Stimulated activated CD8-positive, alpha-beta memory T cell treated with anti-CD3 and anti-CD28 coated beads, Interleukin-7, amount 100 ng/mL, for 4 hours (primary cell): ENCODE measurements at regions not wholly inside any gene's neighbourhood (a gene's known extent, or its start where the extent isn't known, plus 50 kb on each side); places are given as distances from the start of the nearest gene placed in this dataset.
"Not testable (repeated sequence)": the region's sequence is repeated elsewhere in the genome, so short reads cannot be mapped to it uniquely, and the experiment has no call there.

Source experiments
- DNase-seq, 2 donors: peaks; one replicate each; pipeline ENCODE4 v3.0.0-alpha.2; 2020; ENCODE audit warnings: low read depth in 2 of 2

- DNase-seq: no peak
Observed at GRCh38 chr3:67957268-67957667, 302.9 kb upstream of the SUCLG2 start.

GRCh38 chr3:67947808-67948508, 293.5 kb upstream of the SUCLG2 start:
- peak; percentile 24 to 25 for DNase-seq

GRCh38 chr3:67946436-67946835, 292.0 kb upstream of the SUCLG2 start:
- DNase-seq: no peak

- no peak for DNase-seq
Observed at GRCh38 chr3:67943546-67943945, 289.1 kb upstream of the SUCLG2 start.

- DNase-seq: no peak
Observed at GRCh38 chr3:67941433-67942030, 287.1 kb upstream of the SUCLG2 start.

- no peak for DNase-seq
Observed at GRCh38 chr3:67940210-67940952, 286.0 kb upstream of the SUCLG2 start.

- no peak for DNase-seq
Observed at GRCh38 chr3:67937498-67938118, 283.2 kb upstream of the SUCLG2 start.

- not testable (repeated sequence) for DNase-seq
Observed at GRCh38 chr3:67930394-67930793, 276.0 kb upstream of the SUCLG2 start.

- DNase-seq: no peak
Observed at GRCh38 chr3:67923796-67924195, 269.4 kb upstream of the SUCLG2 start.

GRCh38 chr3:67920969-67921368, 266.6 kb upstream of the SUCLG2 start:
- DNase-seq: no peak

GRCh38 chr3:67920311-67920710, 265.9 kb upstream of the SUCLG2 start:
- DNase-seq: no peak

GRCh38 chr3:67916353-67916752, 261.9 kb upstream of the SUCLG2 start:
- DNase-seq: no peak

GRCh38 chr3:67907735-67908134, 253.3 kb upstream of the SUCLG2 start:
- no peak for DNase-seq

- no peak for DNase-seq
Observed at GRCh38 chr3:67906261-67906660, 251.8 kb upstream of the SUCLG2 start.

GRCh38 chr3:67901681-67902080, 247.3 kb upstream of the SUCLG2 start:
- no peak for DNase-seq

GRCh38 chr3:67898916-67899315, 244.5 kb upstream of the SUCLG2 start:
- DNase-seq: no peak

GRCh38 chr3:67897351-67898336, 243.2 kb upstream of the SUCLG2 start:
- DNase-seq: no peak

GRCh38 chr3:67896130-67896529, 241.7 kb upstream of the SUCLG2 start:
- no peak for DNase-seq

- DNase-seq: no peak
Observed at GRCh38 chr3:67894510-67894909, 240.1 kb upstream of the SUCLG2 start.

- no peak for DNase-seq
Observed at GRCh38 chr3:67884345-67884744, 229.9 kb upstream of the SUCLG2 start.

- no peak for DNase-seq
Observed at GRCh38 chr3:67883766-67884165, 229.4 kb upstream of the SUCLG2 start.
